ENCODE measurements at regions not wholly inside any gene's neighbourhood (a gene's known extent, or its start where the extent isn't known, plus 50 kb on each side); places are given as distances from the start of the nearest gene placed in this dataset.
"Not testable (repeated sequence)": the region's sequence is repeated elsewhere in the genome, so short reads cannot be mapped to it uniquely, and the experiment has no call there.

DNA sequence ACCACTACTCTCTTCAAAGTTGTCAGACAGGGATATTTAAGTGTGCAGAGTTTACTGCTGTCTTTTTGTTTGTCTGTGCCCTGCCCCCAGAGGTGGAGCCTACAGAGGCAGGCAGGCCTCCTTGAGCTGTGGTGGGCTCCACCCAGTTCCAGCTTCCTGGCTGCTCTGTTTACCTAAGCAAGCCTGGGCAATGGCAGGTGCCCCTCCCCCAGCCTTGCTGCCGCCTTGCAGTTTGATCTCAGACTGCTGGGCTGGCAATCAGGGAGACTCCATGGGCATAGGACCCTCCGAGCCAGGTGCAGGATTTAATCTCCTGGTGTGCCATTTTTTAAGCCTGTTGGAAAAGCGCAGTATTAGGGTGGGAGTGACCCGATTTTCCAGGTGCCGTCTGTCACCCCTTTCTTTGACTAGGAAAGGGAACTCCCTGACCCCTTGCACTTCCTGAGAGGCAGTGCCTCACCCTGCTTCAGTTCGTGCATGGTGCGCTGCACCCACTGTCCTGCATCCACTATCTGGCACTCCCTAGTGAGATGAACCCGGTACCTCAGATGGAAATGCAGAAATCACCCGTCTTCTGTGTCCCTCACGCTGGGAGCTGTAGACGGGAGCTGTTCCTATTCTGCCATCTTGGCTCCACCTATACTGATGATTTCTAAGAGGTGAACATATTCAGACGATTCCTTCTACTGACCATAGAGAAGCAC lies 167.6 kb downstream of the CXXC4 start:
- not testable (repeated sequence) for DNase-seq

GRCh38 chr4:104302731-104303130 lies 192.0 kb downstream of the CXXC4 start:
- DNase-seq = no peak

GRCh38 chr4:104294811-104295210 lies 199.9 kb downstream of the CXXC4 start:
- DNase-seq = no peak

DNA sequence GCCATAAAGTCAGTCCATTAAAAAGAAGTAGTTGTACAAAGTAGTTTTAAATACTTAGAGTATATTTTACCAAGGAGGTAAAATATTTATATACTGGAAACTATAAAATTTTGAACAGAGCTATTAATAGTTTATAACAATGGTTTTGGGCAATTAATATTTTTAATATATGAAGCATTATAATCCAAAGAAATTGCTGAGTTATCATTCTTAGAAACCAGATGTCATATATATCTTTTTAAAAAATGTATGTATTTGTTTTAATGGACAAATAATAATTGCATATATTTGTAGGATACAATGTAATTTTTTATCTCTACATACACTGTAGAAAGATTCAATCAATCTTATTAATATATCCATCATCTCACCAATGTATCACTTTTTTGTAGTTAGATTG lies 207.8 kb downstream of the CXXC4 start:
- no peak for DNase-seq

DNA sequence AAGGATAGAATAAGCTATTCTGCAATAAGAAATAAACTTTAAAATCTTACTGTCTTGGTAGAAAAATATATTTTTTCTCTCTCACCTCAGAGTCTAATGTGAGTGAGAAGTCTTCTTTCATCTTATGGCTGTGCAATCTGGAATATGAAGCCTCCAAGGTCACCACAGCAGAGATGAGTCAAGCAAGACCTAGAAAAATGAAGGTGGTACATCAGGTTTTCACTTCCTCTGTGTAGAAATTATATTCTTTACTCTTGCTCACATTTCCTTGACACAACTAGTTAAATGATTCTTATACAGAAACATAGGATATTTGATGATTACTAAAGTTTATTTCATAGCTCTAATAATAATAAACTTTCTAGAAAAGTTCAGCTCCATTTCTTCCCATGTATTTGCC lies 211.4 kb downstream of the CXXC4 start:
- DNase-seq = no peak

DNA sequence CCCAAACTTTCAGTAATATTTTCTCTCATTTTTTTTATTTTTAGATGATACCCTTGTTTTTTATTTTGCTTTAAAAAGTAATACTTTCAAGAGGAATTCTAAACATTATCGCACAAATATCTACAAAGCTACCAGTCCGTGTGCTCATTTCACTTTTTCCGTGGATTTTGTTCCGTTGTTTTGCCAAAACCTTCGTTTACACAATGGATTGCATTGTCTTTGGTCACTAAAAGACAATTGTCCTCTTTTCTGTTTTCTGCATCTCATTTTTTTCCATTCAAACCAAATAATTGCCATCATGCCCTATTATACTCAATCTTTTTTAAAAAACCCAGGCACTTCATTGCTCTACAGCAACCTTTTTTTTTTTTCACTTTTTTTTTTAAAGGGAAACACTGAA lies 214.9 kb downstream of the CXXC4 start:
- DNase-seq = no peak

DNA sequence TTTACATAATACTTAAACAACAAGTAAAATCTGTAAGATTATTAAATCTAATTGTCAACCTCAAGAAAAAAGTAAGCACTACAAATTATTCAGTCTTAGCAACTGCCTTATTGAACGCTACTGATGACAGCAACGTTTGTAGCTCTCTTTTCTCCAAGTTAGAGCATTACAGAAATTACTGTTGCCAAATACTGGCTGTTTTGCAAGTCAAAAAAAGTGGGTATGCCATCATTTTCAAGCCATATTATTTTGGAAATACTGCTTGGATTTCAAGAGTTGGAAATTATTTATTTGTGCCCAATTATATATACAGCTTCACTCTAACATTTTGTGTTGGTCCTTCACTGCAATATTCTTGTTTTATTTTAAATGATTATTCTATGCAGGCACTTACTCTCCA lies 221.7 kb downstream of the CXXC4 start:
- DNase-seq = no peak

DNA sequence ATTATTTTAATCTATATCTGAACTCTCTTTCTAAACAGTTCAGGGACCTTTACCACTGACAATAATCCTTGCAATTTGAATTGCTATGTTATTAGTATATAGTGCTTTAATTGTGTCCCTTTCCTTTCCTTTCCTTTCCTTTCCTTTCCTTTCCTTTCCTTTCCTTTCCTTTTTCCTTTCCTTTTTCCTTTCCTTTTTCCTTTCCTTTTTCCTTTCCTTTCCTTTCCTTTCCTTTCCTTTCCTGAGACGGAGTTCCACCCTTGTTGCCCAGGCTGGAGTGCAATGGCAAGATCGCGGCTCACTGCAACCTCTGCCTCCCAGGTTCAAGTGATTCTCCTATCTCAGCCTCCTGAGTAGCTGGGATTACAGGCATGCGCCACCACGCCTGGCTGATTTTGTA lies 225.1 kb downstream of the CXXC4 start:
- not testable (repeated sequence) for DNase-seq

GRCh38 chr4:104263100-104263499 lies 231.6 kb downstream of the CXXC4 start:
- DNase-seq = no peak

DNA sequence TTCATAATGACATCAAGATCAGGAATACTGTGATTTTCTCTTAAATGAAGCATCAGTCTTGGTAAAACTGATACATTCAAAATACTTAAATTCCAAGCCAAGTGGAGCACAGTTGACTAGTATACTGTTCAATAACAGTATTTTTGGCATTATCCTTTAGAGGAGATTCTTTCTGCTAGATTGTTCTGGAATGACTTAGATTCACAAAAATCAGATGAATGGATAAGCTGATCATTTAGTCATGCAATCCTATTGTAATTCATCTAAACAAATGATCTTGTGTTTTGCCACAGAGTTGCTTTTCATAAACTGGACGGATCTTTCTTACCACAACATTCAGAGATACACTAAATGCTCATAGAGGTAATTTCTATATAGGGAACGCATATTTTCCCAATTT lies 232.0 kb downstream of the CXXC4 start:
- no peak for DNase-seq

- no peak for DNase-seq
Measured at GRCh38 chr4:104248726-104249125, 246.0 kb downstream of the CXXC4 start.

DNA sequence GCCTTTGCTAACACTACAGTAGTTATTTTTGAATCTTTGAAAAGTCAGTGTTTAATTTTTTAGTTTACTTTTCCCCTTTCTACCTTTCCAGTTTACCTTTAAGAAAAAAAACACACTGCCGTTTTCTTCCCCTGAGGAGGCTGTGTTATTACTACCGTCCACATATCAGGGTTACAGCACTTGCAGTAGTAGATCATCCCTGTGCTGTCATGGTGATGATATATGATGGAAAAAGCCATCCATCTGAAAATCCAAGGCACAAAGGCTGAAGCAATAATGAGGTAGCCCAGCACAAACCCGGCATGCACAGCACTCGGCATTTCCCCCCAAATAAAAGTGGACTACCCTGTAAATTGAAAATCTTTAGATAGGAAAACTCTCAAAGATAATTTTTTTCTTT lies 258.7 kb downstream of the CXXC4 start:
- DNase-seq = no peak

GRCh38 chr4:104217526-104217925 lies 277.2 kb downstream of the CXXC4 start:
- DNase-seq = no peak

DNA sequence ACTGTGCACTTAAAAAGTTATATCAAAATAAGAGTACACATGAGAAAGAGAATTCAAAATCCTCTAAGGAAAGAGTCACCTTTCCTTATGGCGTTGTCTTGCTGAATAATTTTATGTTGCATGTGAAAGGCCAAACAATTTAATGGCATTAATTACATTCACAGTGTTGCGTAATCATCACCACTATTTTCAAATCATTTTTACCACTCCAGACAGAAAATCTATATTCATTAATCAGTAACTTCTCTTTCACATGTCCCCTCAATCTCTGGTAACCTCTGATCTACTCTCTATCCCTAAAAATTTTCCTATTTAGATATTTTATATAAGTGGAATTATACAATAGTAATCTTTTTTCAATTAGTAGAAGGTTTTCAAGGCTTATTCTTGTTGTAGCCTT lies 283.0 kb downstream of the CXXC4 start:
- no peak for DNase-seq

DNA sequence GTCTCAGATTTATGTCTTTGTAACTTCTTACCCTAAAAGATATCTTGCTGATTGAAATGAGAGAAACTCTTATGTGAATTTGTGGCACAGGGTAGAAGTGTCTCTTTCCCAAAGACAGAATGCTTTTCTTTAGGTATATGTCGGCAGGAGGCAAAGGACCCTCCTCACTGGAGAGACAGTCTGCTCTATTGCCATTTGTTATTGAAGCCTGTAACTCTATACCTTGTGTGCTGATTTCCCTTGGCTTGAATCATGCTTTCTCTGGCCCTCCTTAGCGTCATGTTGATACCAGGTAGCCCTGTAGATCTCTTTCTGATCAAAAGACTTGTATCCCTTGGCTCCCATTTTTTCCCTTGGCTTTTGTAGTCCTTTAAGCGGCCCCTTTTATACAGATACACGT lies 284.3 kb downstream of the CXXC4 start:
- DNase-seq = no peak

- no peak for DNase-seq
Measured at GRCh38 chr4:104206784-104207183, 287.9 kb downstream of the CXXC4 start.

DNA sequence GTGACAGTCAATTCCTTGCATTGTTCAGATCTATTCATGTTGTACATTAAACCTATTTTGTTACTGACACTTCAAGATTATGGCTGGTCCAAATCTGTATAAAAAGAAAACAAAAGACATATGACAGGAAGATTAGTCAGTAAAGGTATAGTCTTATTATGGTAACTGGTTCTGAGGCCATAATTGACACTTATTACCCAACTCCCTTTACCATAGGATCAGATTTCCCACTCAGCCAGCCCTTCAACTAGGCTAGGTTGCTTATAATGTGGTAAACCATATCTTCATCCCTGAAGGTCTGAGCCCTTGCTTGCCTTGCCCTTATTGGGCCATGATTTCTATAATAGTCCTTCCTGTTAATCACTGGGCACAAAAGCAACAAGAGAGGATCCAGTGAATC lies 289.6 kb downstream of the CXXC4 start:
- DNase-seq = no peak

DNA sequence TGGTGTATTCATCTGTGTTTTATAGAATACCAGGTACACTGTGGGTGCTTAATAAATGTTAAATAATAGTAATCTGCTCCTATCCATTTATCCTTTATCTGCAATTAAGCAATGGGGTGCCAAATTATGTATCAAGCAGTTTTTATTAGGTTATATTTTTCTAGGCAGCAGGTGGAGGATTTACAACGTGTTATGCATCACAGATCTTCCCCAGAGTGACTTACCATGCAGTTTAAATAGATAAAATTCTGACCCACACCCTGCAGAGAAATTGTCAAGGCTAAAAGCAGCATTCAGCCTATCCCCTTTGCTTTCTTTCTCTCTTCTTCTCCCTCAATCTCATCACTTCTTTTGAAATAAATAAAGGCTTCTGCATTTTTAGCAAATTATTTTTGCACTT lies 306.4 kb downstream of the CXXC4 start:
- DNase-seq = no peak

DNA sequence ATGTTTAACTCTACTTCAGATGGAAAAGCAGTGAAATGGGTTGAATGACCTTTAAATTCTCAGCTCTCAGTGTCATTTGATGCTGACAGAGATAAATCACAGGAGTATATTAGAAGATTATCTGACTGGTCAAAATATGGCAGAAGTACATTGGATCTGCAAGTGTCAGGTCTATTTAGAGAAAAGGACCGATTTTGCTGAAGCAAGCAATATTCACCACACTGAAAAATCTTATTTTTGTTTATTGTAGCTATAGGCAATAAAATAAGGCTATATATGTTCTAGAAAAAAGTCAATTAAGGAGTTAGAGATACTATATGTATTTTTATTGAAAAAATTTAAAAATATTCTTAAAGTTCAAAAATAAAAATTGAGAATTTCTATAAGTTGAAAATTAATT lies 325.3 kb downstream of the CXXC4 start:
- DNase-seq = no peak

- DNase-seq = no peak
Measured at GRCh38 chr4:104166749-104167148, 327.9 kb downstream of the CXXC4 start.

DNA sequence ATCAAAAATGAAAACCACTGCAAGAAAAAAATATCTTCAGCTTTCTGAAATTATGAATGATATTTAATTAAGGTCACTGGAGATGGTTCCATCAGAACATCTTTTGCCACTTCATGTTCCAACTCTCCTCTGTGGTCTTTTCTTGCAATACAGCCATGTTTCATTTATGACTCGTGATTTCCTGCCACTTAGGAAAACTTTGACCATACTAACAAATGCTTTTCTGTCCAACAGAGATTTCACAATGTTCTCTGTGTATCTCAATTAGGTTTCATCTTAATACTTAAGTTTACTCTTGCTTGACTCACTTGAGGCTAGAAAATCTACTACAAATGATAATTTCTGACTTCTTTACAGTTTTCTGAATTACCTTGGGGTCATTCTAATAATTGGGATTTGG lies 330.9 kb downstream of the CXXC4 start:
- DNase-seq = no peak

GRCh38 chr4:104146048-104146447 lies 348.6 kb downstream of the CXXC4 start:
- DNase-seq = no peak

DNA sequence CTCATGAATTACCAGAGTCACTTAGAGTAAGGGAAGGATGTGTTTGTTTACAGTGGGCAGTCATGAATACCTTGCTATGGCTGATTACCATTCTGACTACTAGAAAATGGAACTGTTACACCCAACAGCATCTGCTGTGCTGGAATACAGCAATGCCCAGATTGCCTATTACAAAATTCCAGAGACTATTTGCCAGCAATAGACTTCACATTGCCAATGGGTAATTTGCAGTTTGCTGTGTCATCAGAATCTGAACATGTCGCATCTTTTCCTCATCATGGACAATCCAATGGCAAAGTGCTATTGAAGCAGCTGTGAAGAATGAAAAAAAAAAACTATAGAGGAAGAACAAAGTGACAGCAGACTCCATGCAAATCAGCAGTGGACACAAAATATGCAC lies 356.6 kb downstream of the CXXC4 start:
- no peak for DNase-seq

- DNase-seq = no peak
Measured at GRCh38 chr4:104129243-104129642, 365.5 kb downstream of the CXXC4 start.

- no peak for DNase-seq
Measured at GRCh38 chr4:104128850-104129213, 365.9 kb downstream of the CXXC4 start.
